CD14-positive monocyte (primary cell): ENCODE measurements at regions not wholly inside any gene's neighbourhood (a gene's known extent, or its start where the extent isn't known, plus 50 kb on each side); places are given as distances from the start of the nearest gene placed in this dataset.

ENCODE experiments used
- DNase-seq, 3 donors: peaks; one replicate each; pipeline ENCODE4 v3.0.0-alpha.2; 2011 to 2022
- H2AFZ ChIP-seq: 2 replicates; pipeline ENCODE4 v1.6.0; 2012; ENCODE audit warnings: mild to moderate bottlenecking, low read depth, low read length, inconsistent platforms; ENCODE audit not compliant: insufficient read depth, poor library complexity, severe bottlenecking
- H3K27ac ChIP-seq, 2 donors: 1 replicate in 1 of 2; 2 replicates in 1 of 2; pipeline ENCODE4 v1.5.1; 2012 to 2013; ENCODE audit warnings: low read length in 2 of 2, control low read depth in 1 of 2, inconsistent platforms in 1 of 2, low read depth in 1 of 2, mild to moderate bottlenecking in 1 of 2
- H3K27me3 ChIP-seq, 2 donors: one replicate each; pipeline versions ENCODE4 v1.6.0 to v1.6.1; 2011 to 2013; ENCODE audit warnings: low read length in 2 of 2; ENCODE audit not compliant: control insufficient read depth in 2 of 2, insufficient read depth in 2 of 2
- H3K36me3 ChIP-seq, 2 donors: replicated peaks in 1 of 2; 1 replicate in 1 of 2; 2 replicates in 1 of 2; pipeline versions ENCODE4 v1.5.1 to v1.6.1; 2012 to 2013; ENCODE audit warnings: low read length in 2 of 2, control low read depth in 1 of 2, inconsistent platforms in 1 of 2, mild to moderate bottlenecking in 1 of 2; ENCODE audit not compliant: insufficient read depth in 2 of 2, control insufficient read depth in 1 of 2
- H3K4me1 ChIP-seq, 2 donors: 1 replicate in 1 of 2; 2 replicates in 1 of 2; pipeline versions ENCODE4 v1.5.1 to v1.6.1; 2012 to 2013; ENCODE audit warnings: low read length in 2 of 2, control low read depth in 1 of 2, inconsistent platforms in 1 of 2, mild to moderate bottlenecking in 1 of 2, moderate library complexity in 1 of 2; ENCODE audit not compliant: insufficient read depth in 2 of 2, control insufficient read depth in 1 of 2
- H3K4me2 ChIP-seq: replicated peaks from 2 replicates; pipeline ENCODE3; 2012; ENCODE audit warnings: low read length, moderate library complexity, mild to moderate bottlenecking; ENCODE audit not compliant: poor library complexity, severe bottlenecking; ENCODE audit errors: extremely low read depth
- H3K4me3 ChIP-seq, 3 experiments: fragments of 200-600 bp in 1 of 3; sonication (generic) in 1 of 3; replicated peaks in 1 of 3; 1 replicate in 2 of 3; 2 replicates in 1 of 3; pipeline ENCODE4 v1.5.1; 2011 to 2013; ENCODE audit warnings: low read length in 3 of 3, mild to moderate bottlenecking in 3 of 3, control low read depth in 2 of 3, low read depth in 2 of 3, inconsistent platforms in 1 of 3, moderate library complexity in 1 of 3
- H3K79me2 ChIP-seq: 2 replicates; pipeline ENCODE4 v1.6.0; 2012; ENCODE audit warnings: mild to moderate bottlenecking, control low read depth, inconsistent platforms, low read length, moderate library complexity; ENCODE audit not compliant: insufficient read depth
- H3K9ac ChIP-seq: 2 replicates; pipeline ENCODE4 v1.6.0; 2017; ENCODE audit warnings: low read length, mild to moderate bottlenecking; ENCODE audit not compliant: insufficient read depth, poor library complexity, severe bottlenecking
- H3K9me3 ChIP-seq, 2 donors: replicated peaks in 1 of 2; 1 replicate in 1 of 2; 2 replicates in 1 of 2; pipeline versions ENCODE4 v1.5.1 to v1.6.1; 2012 to 2013; ENCODE audit warnings: low read length in 2 of 2, control low read depth in 1 of 2; ENCODE audit not compliant: control insufficient read depth in 1 of 2, insufficient read depth in 1 of 2
- H4K20me1 ChIP-seq: 2 replicates; pipeline ENCODE4 v1.6.0; 2012; ENCODE audit warnings: mild to moderate bottlenecking, low read length, control low read depth, moderate library complexity; ENCODE audit not compliant: insufficient read depth
- H3K27ac Mint-ChIP-seq, 7 donors: one replicate each; pipeline ENCODE4 v1.8.0; 2020; ENCODE audit warnings: mild to moderate bottlenecking in 7 of 7, mixed read lengths in 7 of 7, moderate library complexity in 6 of 7, inconsistent platforms in 2 of 7
- H3K27me3 Mint-ChIP-seq, 3 donors: one replicate each; pipeline ENCODE4 v1.8.0; 2021 to 2022; ENCODE audit warnings: low read depth in 3 of 3, mild to moderate bottlenecking in 3 of 3, mixed read lengths in 3 of 3, moderate library complexity in 3 of 3, inconsistent platforms in 1 of 3
- H3K36me3 Mint-ChIP-seq, 2 donors: one replicate each; pipeline ENCODE4 v1.8.0; 2020; ENCODE audit warnings: mixed read lengths in 2 of 2, inconsistent platforms in 1 of 2, mild to moderate bottlenecking in 1 of 2
- H3K4me1 Mint-ChIP-seq: one replicate; pipeline ENCODE4 v1.8.0; 2020; ENCODE audit warnings: mild to moderate bottlenecking, mixed read lengths
- H3K4me3 Mint-ChIP-seq, 2 donors: one replicate each; pipeline ENCODE4 v1.8.0; 2020; ENCODE audit warnings: mild to moderate bottlenecking in 2 of 2, mixed read lengths in 2 of 2, moderate library complexity in 1 of 2
- H3K9me3 Mint-ChIP-seq, 7 donors: one replicate each; pipeline ENCODE4 v1.8.0; 2020 to 2022; ENCODE audit warnings: mixed read lengths in 7 of 7, mild to moderate bottlenecking in 6 of 7, moderate library complexity in 6 of 7, inconsistent platforms in 2 of 7
- CTCF ChIP-seq: fragments of 200-600 bp; IDR thresholded peaks from one replicate; pipeline ENCODE4 v1.8.0; 2022; ENCODE audit warnings: antibody characterized with exemption, mild to moderate bottlenecking
- WGBS: methylation state at CpG from one replicate; pipeline ENCODE4 v1.1.5; 2013; ENCODE audit warnings: missing lambda C conversion rate; ENCODE audit not compliant: insufficient coverage; 5-methylcytosine and 5-hydroxymethylcytosine counted together
- intact Hi-C, 2 donors: fragments of 100-400 bp; cut with micrococcal nuclease; formaldehyde crosslinking; loops; one replicate each; pipeline versions ENCODE4 v1.15.0 to v1.15.1; 2023

DNA sequence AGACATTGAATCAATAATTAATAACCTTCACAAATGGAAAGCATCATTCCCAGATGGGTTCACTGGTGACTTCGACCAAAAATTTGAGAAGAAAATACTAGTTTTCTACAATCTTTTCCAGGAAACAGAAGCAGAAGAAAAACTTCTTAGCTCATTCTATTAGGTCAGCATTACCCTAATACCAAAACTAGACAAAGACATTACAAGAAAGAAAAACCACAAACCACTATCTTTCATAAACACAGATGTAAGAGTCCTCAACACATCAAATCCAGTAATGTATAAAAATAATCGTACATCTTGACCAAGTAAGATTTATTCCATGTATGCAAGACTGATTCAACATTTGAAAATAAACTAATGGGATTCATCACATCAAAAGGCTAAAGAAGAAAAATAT is 64.0 kb upstream of the CDK1 start:
- Mint-ChIP-seq H3K27me3 (peaks cover 0 to 3% (median 1%) of the 10 kb centered on the region in 3 donors), H3K9me3 (peaks cover 0 to 9% (median 2%) of the 10 kb centered on the region in 7 donors), H3K27ac (no peak overlapping the region), H3K4me3 (no peak overlapping the region), H3K36me3 (no peaks in the 10 kb centered on the region), H3K4me1 (peaks cover 3% of the 10 kb centered on the region)
- H3K79me2 ChIP-seq, result no peaks in the 10 kb centered on the region
- no peak overlapping the region for H2AFZ ChIP-seq
- intact Hi-C loops, result no loop called here
- H3K27ac ChIP-seq, result no peak overlapping the region
- no peak for DNase-seq
- WGBS, result no CpG with 5 or more reads among the region's 2 CpGs
- no peak overlapping the region for H3K4me2 ChIP-seq
- H3K27me3 ChIP-seq, result no peaks in the 10 kb centered on the region
- no peaks in the 10 kb centered on the region for H3K9me3 ChIP-seq
- TF ChIP-seq CTCF, result no peak
- no peaks in the 10 kb centered on the region for H4K20me1 ChIP-seq
- H3K36me3 ChIP-seq, result no peaks in the 10 kb centered on the region
- H3K4me3 ChIP-seq, result no peak overlapping the region
- H3K9ac ChIP-seq, result no peak overlapping the region
- H3K4me1 ChIP-seq, result no peaks in the 10 kb centered on the region

DNA sequence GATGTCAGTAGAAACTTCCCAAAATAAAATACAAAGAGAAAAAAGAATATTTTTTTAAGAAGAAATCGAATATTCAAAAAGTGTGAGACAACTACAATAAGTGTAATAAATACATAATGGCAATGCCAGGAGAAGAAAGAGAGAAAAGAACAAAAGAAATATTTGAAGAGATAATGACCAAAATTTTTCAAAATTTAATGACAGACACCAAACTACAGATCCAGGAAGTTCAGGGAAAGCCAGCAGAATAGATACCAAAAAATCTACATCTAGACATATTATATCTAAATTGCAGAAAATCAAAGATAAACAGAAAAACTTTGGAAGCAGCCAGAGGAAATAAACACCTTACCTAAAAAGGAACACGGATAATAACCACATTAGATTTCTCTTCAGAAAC is 66.8 kb upstream of the CDK1 start:
- no peaks in the 10 kb centered on the region for H3K27me3 ChIP-seq
- H3K36me3 ChIP-seq, result no peaks in the 10 kb centered on the region
- Mint-ChIP-seq H3K4me1 (no peaks in the 10 kb centered on the region), H3K9me3 (peaks cover 0 to 9% (median 3%) of the 10 kb centered on the region in 7 donors), H3K36me3 (no peaks in the 10 kb centered on the region), H3K4me3 (no peak overlapping the region), H3K27me3 (peaks cover 0 to 3% (median 0%) of the 10 kb centered on the region in 3 donors), H3K27ac (no peak overlapping the region)
- no peak for DNase-seq
- intact Hi-C loops, result no loop called here
- H3K9ac ChIP-seq, result no peak overlapping the region
- no peak for TF ChIP-seq CTCF
- no peak overlapping the region for H3K27ac ChIP-seq
- no peaks in the 10 kb centered on the region for H3K9me3 ChIP-seq
- H3K79me2 ChIP-seq, result no peaks in the 10 kb centered on the region
- no peaks in the 10 kb centered on the region for H3K4me1 ChIP-seq
- no peak overlapping the region for H3K4me3 ChIP-seq
- H3K4me2 ChIP-seq, result no peak overlapping the region
- no peak overlapping the region for H2AFZ ChIP-seq
- WGBS, result no CpG with 5 or more reads among the region's 2 CpGs
- no peaks in the 10 kb centered on the region for H4K20me1 ChIP-seq
